ENCODE measurements at regions not wholly inside any gene's neighbourhood (a gene's known extent, or its start where the extent isn't known, plus 50 kb on each side); places are given as distances from the start of the nearest gene placed in this dataset.
"Not testable (repeated sequence)": the region's sequence is repeated elsewhere in the genome, so short reads cannot be mapped to it uniquely, and the experiment has no call there.

DNA sequence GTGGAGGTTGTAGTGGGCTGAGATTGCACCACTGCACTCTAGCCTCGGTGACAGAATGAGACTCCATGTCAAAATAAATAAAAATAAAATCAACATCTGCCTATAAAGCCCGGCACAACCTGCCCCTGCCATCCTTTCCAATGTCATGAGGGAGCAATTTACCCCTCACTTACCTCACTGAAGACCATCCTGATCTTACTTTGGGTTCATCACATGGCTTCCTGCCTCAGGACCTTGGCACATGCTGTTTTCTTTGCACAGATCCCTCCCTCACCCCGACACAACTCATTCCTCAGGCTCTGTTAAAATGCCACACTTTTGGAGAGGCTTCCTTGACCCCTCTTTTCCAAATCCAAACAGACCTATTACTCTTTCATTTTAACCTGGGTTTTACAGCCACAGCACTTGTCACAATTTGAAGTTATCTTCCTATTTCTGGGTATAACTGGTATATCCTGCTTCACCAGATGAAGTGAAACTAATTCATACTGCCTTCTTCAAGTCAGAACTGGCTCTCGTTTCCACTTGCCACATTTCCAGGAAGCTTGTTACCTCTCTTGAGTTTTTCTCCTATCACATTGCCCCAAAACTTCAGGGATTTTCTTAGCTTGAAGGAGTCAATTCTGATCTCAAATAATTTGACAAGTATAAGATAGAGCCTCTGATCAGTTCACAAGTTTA is 69.3 kb upstream of the PARD3 start:
- no peak for DNase-seq (ENCODE audit: low spot score in 2 of 2)
- no peaks in the 10 kb centered on the region for H3K9me3 ChIP-seq
- H3K4me1 ChIP-seq: no peaks in the 10 kb centered on the region
- no peak overlapping the region for H3K27ac ChIP-seq
- no peaks in the 10 kb centered on the region for H3K36me3 ChIP-seq
- TF ChIP-seq POLR2A (IDR thresholded peaks at IDR 0.05) (no peak), EP300 (IDR thresholded peaks at IDR 0.05) (no peak)
- TF ChIP-seq, protein P1, sequence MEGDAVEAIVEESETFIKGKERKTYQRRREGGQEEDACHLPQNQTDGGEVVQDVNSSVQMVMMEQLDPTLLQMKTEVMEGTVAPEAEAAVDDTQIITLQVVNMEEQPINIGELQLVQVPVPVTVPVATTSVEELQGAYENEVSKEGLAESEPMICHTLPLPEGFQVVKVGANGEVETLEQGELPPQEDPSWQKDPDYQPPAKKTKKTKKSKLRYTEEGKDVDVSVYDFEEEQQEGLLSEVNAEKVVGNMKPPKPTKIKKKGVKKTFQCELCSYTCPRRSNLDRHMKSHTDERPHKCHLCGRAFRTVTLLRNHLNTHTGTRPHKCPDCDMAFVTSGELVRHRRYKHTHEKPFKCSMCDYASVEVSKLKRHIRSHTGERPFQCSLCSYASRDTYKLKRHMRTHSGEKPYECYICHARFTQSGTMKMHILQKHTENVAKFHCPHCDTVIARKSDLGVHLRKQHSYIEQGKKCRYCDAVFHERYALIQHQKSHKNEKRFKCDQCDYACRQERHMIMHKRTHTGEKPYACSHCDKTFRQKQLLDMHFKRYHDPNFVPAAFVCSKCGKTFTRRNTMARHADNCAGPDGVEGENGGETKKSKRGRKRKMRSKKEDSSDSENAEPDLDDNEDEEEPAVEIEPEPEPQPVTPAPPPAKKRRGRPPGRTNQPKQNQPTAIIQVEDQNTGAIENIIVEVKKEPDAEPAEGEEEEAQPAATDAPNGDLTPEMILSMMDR (IDR thresholded peaks at IDR 0.05): no peak
- no peak overlapping the region for H3K4me3 ChIP-seq
- WGBS, 2 donors: 84 to 89% methylated on average over 4 of the region's 4 CpGs
- no peaks in the 10 kb centered on the region for H3K27me3 ChIP-seq

DNA sequence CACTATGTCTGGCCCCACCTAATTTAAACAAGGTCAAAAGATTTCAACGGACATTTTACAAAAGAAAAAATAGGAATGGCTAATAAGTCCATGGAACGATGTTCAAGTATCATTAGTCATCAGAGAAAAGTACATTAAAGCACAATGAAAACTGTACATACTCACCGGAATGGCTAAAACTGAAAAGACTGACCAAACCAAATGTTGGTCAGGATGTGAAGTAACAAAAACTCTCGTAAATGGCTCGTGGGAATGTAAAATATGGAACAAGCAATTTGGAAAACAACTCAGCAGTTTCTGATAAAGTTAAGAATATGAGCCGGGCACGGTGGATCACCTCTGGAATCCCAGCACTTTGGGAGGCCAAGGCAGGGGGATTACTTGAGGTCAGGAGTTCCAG is 65.7 kb upstream of the PARD3 start:
- Histone ChIP-seq H3K4me1 (no peaks in the 10 kb centered on the region), H3K27ac (no peak overlapping the region), H3K4me3 (no peak overlapping the region), H3K27me3 (no peaks in the 10 kb centered on the region), H3K9me3 (no peaks in the 10 kb centered on the region), H3K36me3 (no peaks in the 10 kb centered on the region)
- 83% methylated on average over 7 of the region's 7 CpGs for WGBS, 2 donors
- DNase-seq (ENCODE audit: low spot score in 2 of 2): no peak
- TF ChIP-seq EP300 (IDR thresholded peaks at IDR 0.05) (no peak), POLR2A (IDR thresholded peaks at IDR 0.05) (no peak)

GRCh38 chr10:34878651-34879050 is 63.6 kb upstream of the PARD3 start:
- not testable (repeated sequence) for H3K4me3 ChIP-seq; H3K27me3 ChIP-seq; H3K9me3 ChIP-seq; H3K4me1 ChIP-seq; DNase-seq (ENCODE audit: low spot score in 2 of 2); H3K36me3 ChIP-seq; H3K27ac ChIP-seq
- 91 to 95% methylated on average over 1 of the region's 1 CpG for WGBS, 2 donors

- Histone ChIP-seq H3K9me3 (no peaks in the 10 kb centered on the region), H3K36me3 (no peaks in the 10 kb centered on the region), H3K4me3 (no peak overlapping the region), H3K4me1 (no peaks in the 10 kb centered on the region), H3K27me3 (no peaks in the 10 kb centered on the region), H3K27ac (no peak overlapping the region)
- no peak for DNase-seq (ENCODE audit: low spot score in 2 of 2)
- TF ChIP-seq EP300 (IDR thresholded peaks at IDR 0.05) (no peak), POLR2A (IDR thresholded peaks at IDR 0.05) (no peak)
- TF ChIP-seq, protein P1 (IDR thresholded peaks at IDR 0.05): no peak
- 93 to 94% methylated on average over 11 of the region's 11 CpGs for WGBS, 2 donors
These were observed 60.0 kb upstream of the PARD3 start for GRCh38 chr10:34875061-34875460.

DNA sequence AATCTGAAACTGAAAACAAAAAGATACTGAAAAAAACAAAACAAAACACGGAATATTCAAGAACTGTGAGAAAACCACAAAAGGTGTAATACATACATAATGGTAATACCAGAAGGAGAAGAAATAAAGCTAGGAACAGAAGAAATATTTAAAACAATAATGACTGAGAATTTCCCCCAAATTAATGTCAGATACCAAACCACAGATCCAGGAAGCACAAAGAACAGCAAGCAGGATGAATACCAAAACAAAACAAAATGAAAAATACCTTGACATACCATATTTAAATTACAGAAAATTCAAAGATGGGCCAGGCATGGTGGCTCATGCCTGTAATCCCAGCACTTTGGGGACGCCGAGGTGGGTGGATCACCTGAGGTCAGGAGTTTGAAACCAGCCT is 57.7 kb upstream of the PARD3 start:
- Histone ChIP-seq H3K4me3 (no peak overlapping the region), H3K36me3 (no peaks in the 10 kb centered on the region), H3K27ac (no peak overlapping the region), H3K9me3 (no peaks in the 10 kb centered on the region), H3K4me1 (no peaks in the 10 kb centered on the region), H3K27me3 (no peaks in the 10 kb centered on the region)
- TF ChIP-seq, protein P1 (IDR thresholded peaks at IDR 0.05): no peak
- TF ChIP-seq POLR2A (IDR thresholded peaks at IDR 0.05) (no peak), EP300 (IDR thresholded peaks at IDR 0.05) (no peak)
- 87% methylated on average over 3 of the region's 3 CpGs for WGBS, 2 donors
- no peak for DNase-seq (ENCODE audit: low spot score in 2 of 2)

DNA sequence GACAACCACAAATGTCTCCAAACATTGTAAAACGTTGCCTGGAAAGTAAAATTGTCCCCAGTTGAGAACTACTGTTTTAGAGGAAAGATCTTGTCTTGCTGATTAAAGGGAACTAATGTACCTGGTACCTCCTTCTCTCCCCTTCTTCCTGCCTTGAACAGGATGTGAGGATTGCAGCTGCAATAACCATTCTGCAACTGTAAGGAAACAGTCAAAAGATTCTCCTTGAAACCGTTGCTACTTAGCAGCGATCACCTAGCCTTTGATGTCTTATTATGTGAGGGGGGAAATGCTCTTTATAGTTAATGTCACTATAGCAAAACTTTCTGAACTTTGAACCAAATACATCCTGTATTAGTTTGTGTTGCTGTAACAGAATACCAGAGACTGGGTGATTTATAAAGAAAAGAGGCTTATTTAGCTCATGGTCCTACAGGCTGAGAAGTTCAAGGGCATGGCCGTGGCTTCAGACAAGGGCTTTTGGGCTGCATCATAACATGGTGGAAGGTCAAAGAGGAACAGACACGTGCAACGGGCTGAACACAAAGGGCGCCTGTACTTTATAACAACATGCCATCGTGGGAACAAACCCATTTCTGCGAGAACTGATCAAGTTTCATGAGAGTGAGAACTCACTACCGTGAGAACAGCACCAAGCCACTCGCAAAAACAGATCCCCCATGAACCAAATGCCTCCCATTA is 54.2 kb upstream of the PARD3 start:
- Histone ChIP-seq H3K27ac (no peak overlapping the region), H3K36me3 (no peaks in the 10 kb centered on the region), H3K9me3 (no peaks in the 10 kb centered on the region), H3K4me1 (peaks cover 0 to 11% (median under 1%) of the 10 kb centered on the region in 4 donors), H3K27me3 (no peaks in the 10 kb centered on the region), H3K4me3 (no peak overlapping the region)
- TF ChIP-seq, protein P1 (IDR thresholded peaks at IDR 0.05): no peak
- TF ChIP-seq POLR2A (IDR thresholded peaks at IDR 0.05) (no peak), EP300 (IDR thresholded peaks at IDR 0.05) (no peak)
- 50 to 61% methylated on average over 11 of the region's 11 CpGs for WGBS, 2 donors
- DNase-seq (ENCODE audit: low spot score in 2 of 2): no peak

All from tibial nerve (tissue), 4 donors.